ENCODE measurements at regions not wholly inside any gene's neighbourhood (a gene's known extent, or its start where the extent isn't known, plus 50 kb on each side); places are given as distances from the start of the nearest gene placed in this dataset.
"Not testable (repeated sequence)": the region's sequence is repeated elsewhere in the genome, so short reads cannot be mapped to it uniquely, and the experiment has no call there.

- no peak for FAIRE-seq
- TF ChIP-seq, protein P1, sequence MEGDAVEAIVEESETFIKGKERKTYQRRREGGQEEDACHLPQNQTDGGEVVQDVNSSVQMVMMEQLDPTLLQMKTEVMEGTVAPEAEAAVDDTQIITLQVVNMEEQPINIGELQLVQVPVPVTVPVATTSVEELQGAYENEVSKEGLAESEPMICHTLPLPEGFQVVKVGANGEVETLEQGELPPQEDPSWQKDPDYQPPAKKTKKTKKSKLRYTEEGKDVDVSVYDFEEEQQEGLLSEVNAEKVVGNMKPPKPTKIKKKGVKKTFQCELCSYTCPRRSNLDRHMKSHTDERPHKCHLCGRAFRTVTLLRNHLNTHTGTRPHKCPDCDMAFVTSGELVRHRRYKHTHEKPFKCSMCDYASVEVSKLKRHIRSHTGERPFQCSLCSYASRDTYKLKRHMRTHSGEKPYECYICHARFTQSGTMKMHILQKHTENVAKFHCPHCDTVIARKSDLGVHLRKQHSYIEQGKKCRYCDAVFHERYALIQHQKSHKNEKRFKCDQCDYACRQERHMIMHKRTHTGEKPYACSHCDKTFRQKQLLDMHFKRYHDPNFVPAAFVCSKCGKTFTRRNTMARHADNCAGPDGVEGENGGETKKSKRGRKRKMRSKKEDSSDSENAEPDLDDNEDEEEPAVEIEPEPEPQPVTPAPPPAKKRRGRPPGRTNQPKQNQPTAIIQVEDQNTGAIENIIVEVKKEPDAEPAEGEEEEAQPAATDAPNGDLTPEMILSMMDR (IDR thresholded peaks at IDR 0.05; ENCODE audit: insufficient read depth, missing control alignments): no peak
- DNase-seq (ENCODE audit: insufficient read length, low spot score): no peak
Observed at GRCh38 chr20:57977569-57977968, 250.9 kb downstream of the ANKRD60 start.

- DNase-seq (ENCODE audit: insufficient read length, low spot score) (no peak), FAIRE-seq (no peak)
- TF ChIP-seq, protein P1 (IDR thresholded peaks at IDR 0.05; ENCODE audit: insufficient read depth, missing control alignments): no peak
Observed at GRCh38 chr20:57977141-57977540, 251.3 kb downstream of the ANKRD60 start.

- DNase-seq (ENCODE audit: insufficient read length, low spot score) (no peak), FAIRE-seq (no peak)
- TF ChIP-seq, protein P1 (IDR thresholded peaks at IDR 0.05; ENCODE audit: insufficient read depth, missing control alignments): no peak
Observed at GRCh38 chr20:57974863-57975262, 253.6 kb downstream of the ANKRD60 start.

DNA sequence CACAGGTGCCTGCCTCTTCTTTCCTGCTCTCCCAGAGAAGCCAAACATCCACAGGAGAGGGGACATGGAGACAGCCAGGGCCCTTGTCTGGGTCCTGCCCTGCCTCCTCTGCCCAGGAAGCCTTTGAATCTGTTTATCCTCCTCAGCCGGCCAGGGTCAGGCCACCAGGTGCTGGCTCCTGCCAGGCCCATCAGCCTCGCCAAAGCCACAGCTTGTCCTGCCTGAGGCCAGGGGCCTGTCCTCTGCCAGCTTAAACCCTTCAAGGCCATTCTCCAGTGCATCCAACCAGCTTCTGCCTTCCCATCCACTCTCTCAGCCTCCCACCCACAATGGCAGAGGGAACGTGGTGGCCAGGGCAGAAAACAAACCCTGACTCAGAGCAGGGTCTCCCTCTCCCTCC lies 254.6 kb downstream of the ANKRD60 start:
- TF ChIP-seq, protein P1 (IDR thresholded peaks at IDR 0.05; ENCODE audit: insufficient read depth, missing control alignments): no peak
- DNase-seq (ENCODE audit: insufficient read length, low spot score): no peak
- FAIRE-seq: no peak

- FAIRE-seq; DNase-seq (ENCODE audit: insufficient read length, low spot score): not testable (repeated sequence)
Observed at GRCh38 chr20:57971583-57971982, 256.9 kb downstream of the ANKRD60 start.

DNA sequence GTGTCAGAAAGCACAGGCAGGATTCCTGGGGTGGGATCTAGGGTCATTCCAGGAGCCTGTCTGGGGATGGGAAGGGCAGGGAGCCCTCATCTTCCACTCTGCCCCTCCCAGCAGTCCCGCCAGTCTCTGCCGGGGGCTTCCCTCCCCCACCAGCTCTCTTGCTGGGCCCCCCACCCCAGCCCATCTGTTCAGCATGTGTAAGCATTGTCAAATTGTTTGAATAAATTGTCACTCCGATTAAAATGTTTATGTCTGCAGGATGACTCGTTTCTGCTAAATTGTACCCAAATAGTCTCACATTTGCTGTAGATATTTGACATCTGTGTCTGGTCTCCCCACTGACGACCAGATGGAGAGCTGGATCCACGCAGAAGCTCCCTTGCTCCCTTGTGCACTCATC lies 257.6 kb downstream of the ANKRD60 start:
- DNase-seq (ENCODE audit: insufficient read length, low spot score) (no peak), FAIRE-seq (no peak)
- TF ChIP-seq, protein P1 (IDR thresholded peaks at IDR 0.05; ENCODE audit: insufficient read depth, missing control alignments): no peak

- DNase-seq (ENCODE audit: insufficient read length, low spot score) (no peak), FAIRE-seq (no peak)
- TF ChIP-seq, protein P1 (IDR thresholded peaks at IDR 0.05; ENCODE audit: insufficient read depth, missing control alignments): no peak
Observed at GRCh38 chr20:57970116-57970515, 258.3 kb downstream of the ANKRD60 start.

DNA sequence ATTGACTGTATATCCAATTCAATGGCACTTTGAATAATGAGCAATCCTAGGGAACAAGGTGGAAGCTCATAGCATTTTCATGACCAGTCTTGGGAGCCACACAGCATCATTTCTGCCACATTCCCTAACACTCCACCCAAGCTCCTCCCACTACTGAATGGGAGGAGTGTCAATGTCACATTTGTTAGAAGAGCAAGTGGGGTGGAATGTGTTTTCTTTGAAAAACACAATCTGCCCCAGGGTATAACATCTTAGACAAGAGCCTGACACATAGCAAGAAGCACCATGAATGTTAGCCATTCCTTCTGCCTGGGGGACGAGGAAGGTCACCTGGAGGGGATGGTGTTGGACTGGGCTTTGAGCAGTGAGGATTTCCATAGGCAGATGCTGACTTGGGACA lies 258.3 kb upstream of the PMEPA1 start:
- FAIRE-seq (no peak), DNase-seq (ENCODE audit: insufficient read length, low spot score) (no peak)

More for the DNA sequence above, 258.3 kb upstream of the PMEPA1 start:
- TF ChIP-seq, protein P1 (IDR thresholded peaks at IDR 0.05; ENCODE audit: insufficient read depth, missing control alignments): no peak
